GM12873 (cell line): ENCODE measurements at regions not wholly inside any gene's neighbourhood (a gene's known extent, or its start where the extent isn't known, plus 50 kb on each side); places are given as distances from the start of the nearest gene placed in this dataset.

ENCODE experiments used
- TF ChIP-seq, protein P1 (sequence below): IDR thresholded peaks from 2 replicates; pipeline ENCODE4 v1.5.1; 2012; ENCODE audit warnings: low read depth, mild to moderate bottlenecking, moderate library complexity, low read length, control low read depth; ENCODE audit not compliant: insufficient read depth; ENCODE audit errors: missing control alignments

DNA sequence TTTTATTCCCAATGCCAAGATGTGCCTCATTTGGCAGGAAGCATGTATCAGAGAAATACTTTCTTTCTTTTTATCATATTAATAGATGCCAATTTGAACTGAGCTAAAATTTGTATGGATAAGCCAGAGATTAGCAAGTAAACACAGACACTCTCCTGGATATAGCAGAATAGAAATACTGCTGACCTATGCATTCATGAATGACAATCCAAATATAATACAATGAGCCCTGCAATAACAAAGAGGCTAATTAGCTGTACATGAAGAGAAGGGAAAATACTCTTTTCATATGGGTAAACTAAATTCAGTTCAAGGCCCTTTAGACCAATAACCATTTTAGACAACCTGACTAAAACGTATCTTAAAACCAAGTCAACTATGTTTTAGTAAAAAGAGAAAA is 388.1 kb upstream of the NR5A2 start:
- TF ChIP-seq, protein P1, sequence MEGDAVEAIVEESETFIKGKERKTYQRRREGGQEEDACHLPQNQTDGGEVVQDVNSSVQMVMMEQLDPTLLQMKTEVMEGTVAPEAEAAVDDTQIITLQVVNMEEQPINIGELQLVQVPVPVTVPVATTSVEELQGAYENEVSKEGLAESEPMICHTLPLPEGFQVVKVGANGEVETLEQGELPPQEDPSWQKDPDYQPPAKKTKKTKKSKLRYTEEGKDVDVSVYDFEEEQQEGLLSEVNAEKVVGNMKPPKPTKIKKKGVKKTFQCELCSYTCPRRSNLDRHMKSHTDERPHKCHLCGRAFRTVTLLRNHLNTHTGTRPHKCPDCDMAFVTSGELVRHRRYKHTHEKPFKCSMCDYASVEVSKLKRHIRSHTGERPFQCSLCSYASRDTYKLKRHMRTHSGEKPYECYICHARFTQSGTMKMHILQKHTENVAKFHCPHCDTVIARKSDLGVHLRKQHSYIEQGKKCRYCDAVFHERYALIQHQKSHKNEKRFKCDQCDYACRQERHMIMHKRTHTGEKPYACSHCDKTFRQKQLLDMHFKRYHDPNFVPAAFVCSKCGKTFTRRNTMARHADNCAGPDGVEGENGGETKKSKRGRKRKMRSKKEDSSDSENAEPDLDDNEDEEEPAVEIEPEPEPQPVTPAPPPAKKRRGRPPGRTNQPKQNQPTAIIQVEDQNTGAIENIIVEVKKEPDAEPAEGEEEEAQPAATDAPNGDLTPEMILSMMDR: no peak

DNA sequence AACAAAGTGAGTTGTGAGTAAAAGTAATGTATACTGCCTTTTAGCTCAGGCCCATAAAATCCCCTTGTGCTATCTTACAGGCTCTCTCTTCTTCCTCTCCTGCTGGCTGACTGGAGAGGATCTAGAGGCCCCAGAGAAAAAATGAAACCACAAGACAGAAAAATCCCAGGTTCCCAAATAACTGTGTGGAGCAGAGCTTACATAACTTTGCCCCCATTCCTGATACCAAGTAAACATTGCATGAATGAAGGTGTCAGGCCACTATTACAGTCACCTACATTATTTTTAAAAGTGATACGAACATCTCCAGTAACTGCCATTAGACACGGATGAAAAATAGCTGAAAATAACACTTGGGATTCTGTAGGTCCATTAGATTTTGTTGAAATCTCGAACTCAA is 386.0 kb upstream of the NR5A2 start:
- TF ChIP-seq, protein P1: no peak

DNA sequence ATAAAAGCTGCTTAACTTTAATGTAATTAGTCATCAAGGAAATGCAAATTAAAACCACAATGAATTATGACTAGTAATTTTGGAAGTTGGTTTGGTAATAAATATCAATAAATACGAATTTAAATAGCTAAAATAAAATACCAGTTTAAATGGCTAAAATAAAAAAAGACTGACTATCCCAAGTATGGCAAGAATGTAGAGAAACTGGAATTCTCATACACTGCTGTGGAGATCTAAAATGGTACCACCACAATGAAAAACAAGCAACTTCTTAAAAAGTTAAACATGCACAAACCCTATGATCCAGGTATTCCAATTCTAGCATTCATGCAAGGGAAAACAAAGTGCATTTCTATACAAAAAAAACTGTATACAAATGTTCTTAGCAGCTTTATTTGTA is 382.6 kb upstream of the NR5A2 start:
- TF ChIP-seq, protein P1: no peak

DNA sequence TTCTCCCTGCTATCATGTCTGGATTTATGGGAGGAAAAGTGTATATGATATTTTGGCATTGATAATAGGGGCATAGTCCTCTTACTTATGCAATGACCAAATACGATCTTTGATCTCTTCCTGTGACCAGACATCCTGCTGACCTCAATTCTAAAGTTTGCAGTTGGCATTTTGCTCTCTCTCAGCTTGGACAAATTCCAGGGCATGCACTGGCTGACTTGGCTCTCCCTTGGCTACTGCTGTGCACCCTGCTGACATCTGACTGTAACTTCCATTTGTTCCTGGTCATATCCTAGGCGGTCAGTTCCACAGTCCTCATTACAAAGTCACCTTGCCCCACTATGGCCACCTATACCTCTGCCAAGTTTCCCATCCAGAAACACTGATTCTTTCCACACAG is 380.7 kb upstream of the NR5A2 start:
- TF ChIP-seq, protein P1: no peak

DNA sequence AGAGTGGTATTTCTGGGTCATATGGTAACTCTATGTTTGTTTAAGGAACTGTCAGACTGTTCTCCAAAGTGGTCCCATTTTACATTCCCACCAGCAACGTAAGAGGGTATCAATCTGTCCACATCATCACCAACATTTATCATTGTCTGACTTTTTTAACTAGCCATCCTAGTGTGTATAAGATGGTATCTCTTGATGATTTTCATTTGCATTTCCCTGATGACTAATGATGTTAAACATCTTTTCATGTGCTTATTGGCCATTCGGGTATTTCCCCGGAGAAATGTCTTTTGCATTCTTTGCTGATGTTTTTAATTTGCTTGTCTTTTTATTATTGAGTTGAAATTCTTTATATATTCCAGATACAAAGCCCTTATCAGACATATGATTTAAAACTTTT is 370.1 kb upstream of the NR5A2 start:
- TF ChIP-seq, protein P1: no peak

DNA sequence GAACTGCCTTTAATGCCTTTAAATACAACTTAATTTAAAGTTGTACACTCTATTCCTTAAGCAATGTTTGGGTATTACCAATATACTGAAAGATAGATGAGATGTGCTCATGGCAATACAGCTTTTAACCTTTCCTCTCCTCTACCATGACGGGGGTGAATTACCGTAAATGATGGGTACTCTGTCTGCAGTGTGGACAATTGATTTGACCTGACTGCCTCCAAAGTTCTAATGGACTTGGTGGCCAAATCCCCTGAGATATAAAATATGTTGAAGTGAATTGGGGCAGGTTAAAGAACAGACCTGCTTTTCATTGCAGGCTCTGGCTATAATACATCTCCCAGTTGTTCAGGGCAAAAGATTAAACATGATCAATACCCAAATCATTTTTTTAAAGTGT is 367.4 kb upstream of the NR5A2 start:
- TF ChIP-seq, protein P1: no peak

DNA sequence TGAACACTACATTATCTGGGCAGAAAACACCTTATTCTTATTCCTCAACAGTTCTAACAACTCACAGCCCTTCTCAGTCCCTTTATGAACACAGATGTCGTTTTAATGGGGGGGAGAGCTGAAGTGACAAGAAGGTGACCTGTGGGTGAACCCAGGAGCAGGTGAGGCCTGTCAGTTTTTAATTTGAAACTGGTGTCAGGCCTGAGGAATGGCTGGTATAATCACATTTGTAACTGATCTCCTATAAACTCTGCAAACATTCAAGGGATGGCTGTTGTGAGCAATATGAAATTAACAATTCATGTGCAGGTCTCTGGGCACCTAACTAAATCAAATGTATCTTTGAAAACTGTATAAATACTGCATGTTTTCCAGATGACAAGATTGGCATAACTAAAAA is 362.1 kb upstream of the NR5A2 start:
- TF ChIP-seq, protein P1: no peak
